ENCODE measurements at regions not wholly inside any gene's neighbourhood (a gene's known extent, or its start where the extent isn't known, plus 50 kb on each side); places are given as distances from the start of the nearest gene placed in this dataset.

- no peak for TF ChIP-seq EZH2 (IDR thresholded peaks at IDR 0.05; ENCODE audit: borderline replicate concordance)
- TF ChIP-seq CTCF (IDR thresholded peaks at IDR 0.05; ENCODE audit: poor library complexity), result no peak
Measured at GRCh38 chr15:47934342-47934741, 186.4 kb upstream of the SLC24A5 start.
